ENCODE measurements at regions not wholly inside any gene's neighbourhood (a gene's known extent, or its start where the extent isn't known, plus 50 kb on each side); places are given as distances from the start of the nearest gene placed in this dataset.

DNA sequence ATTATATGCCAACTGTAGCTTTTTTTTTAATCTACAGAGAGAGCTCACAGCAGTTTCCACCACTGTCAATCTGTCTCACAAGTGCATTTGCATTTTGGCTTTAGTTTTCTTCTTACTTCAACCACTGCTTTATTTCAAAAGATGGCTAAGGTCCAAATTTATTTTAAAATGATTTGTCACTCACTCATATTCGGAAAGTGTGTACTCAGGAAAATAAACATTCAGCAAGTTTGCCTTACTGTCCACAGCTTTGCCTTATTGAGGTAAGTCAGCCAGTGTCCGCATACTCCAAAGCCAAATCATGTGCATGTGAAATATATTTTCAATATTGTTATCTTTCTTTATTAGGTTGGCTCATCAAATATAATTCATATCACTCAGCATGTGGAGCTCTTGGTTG lies 240.7 kb upstream of the ARHGEF26 start:
- TF ChIP-seq, protein P1, sequence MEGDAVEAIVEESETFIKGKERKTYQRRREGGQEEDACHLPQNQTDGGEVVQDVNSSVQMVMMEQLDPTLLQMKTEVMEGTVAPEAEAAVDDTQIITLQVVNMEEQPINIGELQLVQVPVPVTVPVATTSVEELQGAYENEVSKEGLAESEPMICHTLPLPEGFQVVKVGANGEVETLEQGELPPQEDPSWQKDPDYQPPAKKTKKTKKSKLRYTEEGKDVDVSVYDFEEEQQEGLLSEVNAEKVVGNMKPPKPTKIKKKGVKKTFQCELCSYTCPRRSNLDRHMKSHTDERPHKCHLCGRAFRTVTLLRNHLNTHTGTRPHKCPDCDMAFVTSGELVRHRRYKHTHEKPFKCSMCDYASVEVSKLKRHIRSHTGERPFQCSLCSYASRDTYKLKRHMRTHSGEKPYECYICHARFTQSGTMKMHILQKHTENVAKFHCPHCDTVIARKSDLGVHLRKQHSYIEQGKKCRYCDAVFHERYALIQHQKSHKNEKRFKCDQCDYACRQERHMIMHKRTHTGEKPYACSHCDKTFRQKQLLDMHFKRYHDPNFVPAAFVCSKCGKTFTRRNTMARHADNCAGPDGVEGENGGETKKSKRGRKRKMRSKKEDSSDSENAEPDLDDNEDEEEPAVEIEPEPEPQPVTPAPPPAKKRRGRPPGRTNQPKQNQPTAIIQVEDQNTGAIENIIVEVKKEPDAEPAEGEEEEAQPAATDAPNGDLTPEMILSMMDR (IDR thresholded peaks at IDR 0.05; ENCODE audit: unreplicated experiment), result no peak
- Mint-ChIP-seq H3K27me3 (ENCODE audit: low read depth) (peaks cover 35% of the 10 kb centered on the region), H3K36me3 (no peaks in the 10 kb centered on the region), H3K4me1 (peaks cover 5% of the 10 kb centered on the region), H3K27ac (no peak overlapping the region), H3K4me3 (no peak overlapping the region), H3K9me3 (no peaks in the 10 kb centered on the region)
- DNase-seq (ENCODE audit: low spot score in 2 of 2, unreplicated experiment in 2 of 2), result no peak

DNA sequence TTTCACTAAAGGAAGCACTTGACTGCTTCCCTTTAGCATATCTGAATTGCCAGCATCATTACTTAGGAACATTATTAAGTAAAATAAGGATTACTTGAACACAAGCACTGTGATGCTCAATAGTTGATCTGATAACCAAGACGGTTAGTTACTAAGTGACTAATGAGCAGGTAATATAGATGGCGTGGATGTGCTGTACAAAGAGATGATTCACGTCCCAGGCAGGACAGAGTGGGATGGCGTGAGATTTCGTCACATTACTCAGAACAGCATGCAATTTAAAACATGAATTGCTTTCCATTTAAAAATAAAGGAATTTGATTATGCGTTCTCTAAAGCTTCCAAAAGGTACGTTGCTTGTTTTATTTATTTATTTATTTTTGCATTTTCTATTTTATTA lies 240.0 kb upstream of the ARHGEF26 start:
- H3K27ac Mint-ChIP-seq, result no peak overlapping the region
- no peak overlapping the region for H3K4me3 Mint-ChIP-seq
- H3K36me3 Mint-ChIP-seq, result no peaks in the 10 kb centered on the region
- H3K4me1 Mint-ChIP-seq, result peaks cover 7% of the 10 kb centered on the region
- no peak for DNase-seq (ENCODE audit: low spot score in 2 of 2, unreplicated experiment in 2 of 2)
- TF ChIP-seq, protein P1 (IDR thresholded peaks at IDR 0.05; ENCODE audit: unreplicated experiment), result no peak
- peaks cover 41% of the 10 kb centered on the region for H3K27me3 Mint-ChIP-seq (ENCODE audit: low read depth)
- H3K9me3 Mint-ChIP-seq, result no peaks in the 10 kb centered on the region

DNA sequence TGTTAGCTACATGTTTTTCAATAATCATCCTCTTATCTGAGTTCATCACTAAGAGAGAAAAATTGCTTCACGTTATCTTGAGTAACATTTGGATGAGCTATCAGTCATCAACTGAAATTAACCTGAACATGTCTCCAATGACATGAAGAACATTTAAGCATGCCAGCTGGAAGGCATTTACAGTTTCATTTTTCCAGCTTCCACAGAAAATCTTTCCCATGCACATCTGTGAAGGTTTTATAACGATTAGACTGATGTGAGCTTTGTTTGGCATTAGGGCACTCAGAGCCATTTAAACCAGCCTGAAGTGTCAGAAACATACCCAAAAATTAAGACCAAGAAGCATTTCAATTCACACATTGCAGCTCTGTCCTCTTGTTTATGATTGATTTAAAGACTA lies 235.8 kb upstream of the ARHGEF26 start:
- H3K9me3 Mint-ChIP-seq, result no peaks in the 10 kb centered on the region
- TF ChIP-seq, protein P1 (IDR thresholded peaks at IDR 0.05; ENCODE audit: unreplicated experiment), result no peak
- peaks cover 7% of the 10 kb centered on the region for H3K4me1 Mint-ChIP-seq
- H3K27me3 Mint-ChIP-seq (ENCODE audit: low read depth), result peaks cover 52% of the 10 kb centered on the region
- H3K36me3 Mint-ChIP-seq, result no peaks in the 10 kb centered on the region
- DNase-seq (ENCODE audit: low spot score in 2 of 2, unreplicated experiment in 2 of 2), result no peak
- no peak overlapping the region for H3K27ac Mint-ChIP-seq
- no peak overlapping the region for H3K4me3 Mint-ChIP-seq

DNA sequence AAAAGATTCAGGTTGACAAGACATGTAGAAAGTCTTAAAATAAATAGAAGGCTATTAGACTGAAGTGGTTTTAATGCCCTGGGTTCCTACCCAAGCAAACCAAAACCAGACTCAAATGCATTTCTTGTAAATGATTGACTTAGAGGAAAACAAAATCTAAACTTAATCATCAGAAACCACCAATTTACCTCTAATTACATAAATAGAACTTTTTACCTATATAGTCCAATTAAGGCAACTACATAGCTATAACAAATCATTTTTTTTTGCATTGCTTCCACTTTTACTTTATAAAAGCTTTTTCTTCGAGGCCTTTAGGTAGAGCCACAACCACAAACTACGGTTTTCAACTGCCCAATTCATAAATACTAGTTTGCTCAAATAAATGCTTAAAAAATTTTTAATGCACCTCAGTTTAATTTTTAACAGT lies 231.3 kb upstream of the ARHGEF26 start:
- peaks cover 27% of the 10 kb centered on the region for H3K27me3 Mint-ChIP-seq (ENCODE audit: low read depth)
- H3K27ac Mint-ChIP-seq, result no peak overlapping the region
- H3K9me3 Mint-ChIP-seq, result no peaks in the 10 kb centered on the region
- H3K4me1 Mint-ChIP-seq, result peaks cover 13% of the 10 kb centered on the region
- TF ChIP-seq, protein P1 (IDR thresholded peaks at IDR 0.05; ENCODE audit: unreplicated experiment), result no peak
- no peaks in the 10 kb centered on the region for H3K36me3 Mint-ChIP-seq
- no peak for DNase-seq (ENCODE audit: low spot score in 2 of 2, unreplicated experiment in 2 of 2)
- H3K4me3 Mint-ChIP-seq, result no peak overlapping the region

DNA sequence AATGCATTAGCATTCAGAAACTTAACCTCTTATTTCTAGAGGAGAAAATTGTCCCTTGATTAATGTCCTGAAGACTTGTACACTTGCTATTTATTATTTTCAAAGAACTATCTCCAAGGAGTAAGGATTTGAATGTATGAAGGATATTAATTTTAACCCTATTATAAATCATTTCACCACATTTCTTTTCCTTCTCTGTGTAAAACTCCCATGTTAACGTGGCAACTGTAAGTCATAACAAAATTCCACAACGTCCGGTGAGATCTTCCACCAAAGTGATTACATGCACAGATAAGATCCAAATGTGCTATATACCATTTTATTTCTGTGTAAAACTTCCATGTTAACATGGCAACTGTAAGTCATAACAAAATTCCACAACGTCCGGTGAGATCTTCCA lies 229.1 kb upstream of the ARHGEF26 start:
- DNase-seq (ENCODE audit: low spot score in 2 of 2, unreplicated experiment in 2 of 2), result no peak
- peaks cover 16% of the 10 kb centered on the region for H3K27me3 Mint-ChIP-seq (ENCODE audit: low read depth)
- no peak overlapping the region for H3K27ac Mint-ChIP-seq
- TF ChIP-seq, protein P1 (IDR thresholded peaks at IDR 0.05; ENCODE audit: unreplicated experiment), result no peak
- H3K4me1 Mint-ChIP-seq, result peaks cover 10% of the 10 kb centered on the region
- H3K4me3 Mint-ChIP-seq, result no peak overlapping the region
- no peaks in the 10 kb centered on the region for H3K36me3 Mint-ChIP-seq
- H3K9me3 Mint-ChIP-seq, result no peaks in the 10 kb centered on the region

DNA sequence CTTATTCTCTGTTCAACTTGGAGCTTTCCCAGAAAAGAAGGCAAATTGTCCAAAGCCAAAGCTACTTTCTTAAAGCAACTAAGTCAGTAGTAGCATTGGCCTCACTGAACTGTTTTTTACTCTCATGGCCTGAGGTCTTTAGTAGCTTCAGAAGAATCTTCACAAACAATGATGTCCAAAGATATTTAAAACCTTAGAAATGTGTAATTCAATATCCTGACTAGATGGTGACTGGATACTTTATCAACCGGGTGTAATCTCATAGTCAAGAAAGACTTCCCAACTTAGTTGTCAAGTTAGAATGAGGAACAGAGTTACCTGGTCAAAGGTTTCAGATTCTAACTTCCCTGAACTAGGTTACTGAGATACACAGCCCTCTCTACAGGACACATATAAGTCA lies 226.3 kb upstream of the ARHGEF26 start:
- Mint-ChIP-seq H3K27ac (no peak overlapping the region), H3K9me3 (no peaks in the 10 kb centered on the region), H3K4me1 (peaks cover 10% of the 10 kb centered on the region), H3K4me3 (no peak overlapping the region), H3K27me3 (ENCODE audit: low read depth) (peaks cover 8% of the 10 kb centered on the region), H3K36me3 (no peaks in the 10 kb centered on the region)
- DNase-seq (ENCODE audit: low spot score in 2 of 2, unreplicated experiment in 2 of 2), result no peak
- TF ChIP-seq, protein P1 (IDR thresholded peaks at IDR 0.05; ENCODE audit: unreplicated experiment), result no peak
